ENCODE measurements at regions not wholly inside any gene's neighbourhood (a gene's known extent, or its start where the extent isn't known, plus 50 kb on each side); places are given as distances from the start of the nearest gene placed in this dataset.

DNA sequence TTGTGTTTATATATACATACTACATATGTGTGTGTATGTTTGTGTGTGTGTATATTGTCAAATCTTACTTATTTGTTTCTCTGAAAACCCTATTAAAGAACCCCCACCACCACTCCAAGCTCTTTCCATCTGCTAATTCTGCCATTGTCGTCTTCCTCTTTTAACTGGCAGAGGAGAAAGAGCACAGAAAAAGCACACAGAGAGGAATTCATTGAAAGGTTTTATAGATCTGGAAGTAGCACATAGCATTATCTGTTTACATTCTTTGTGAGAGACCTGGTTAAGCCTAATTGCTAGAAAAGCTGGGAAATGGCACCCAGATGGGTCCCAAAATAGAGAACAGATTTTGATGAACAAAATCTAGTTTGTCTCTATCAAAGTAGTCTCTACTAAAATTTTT, 800.0 kb upstream of the PIK3C3 start:
- TF ChIP-seq, protein P1, sequence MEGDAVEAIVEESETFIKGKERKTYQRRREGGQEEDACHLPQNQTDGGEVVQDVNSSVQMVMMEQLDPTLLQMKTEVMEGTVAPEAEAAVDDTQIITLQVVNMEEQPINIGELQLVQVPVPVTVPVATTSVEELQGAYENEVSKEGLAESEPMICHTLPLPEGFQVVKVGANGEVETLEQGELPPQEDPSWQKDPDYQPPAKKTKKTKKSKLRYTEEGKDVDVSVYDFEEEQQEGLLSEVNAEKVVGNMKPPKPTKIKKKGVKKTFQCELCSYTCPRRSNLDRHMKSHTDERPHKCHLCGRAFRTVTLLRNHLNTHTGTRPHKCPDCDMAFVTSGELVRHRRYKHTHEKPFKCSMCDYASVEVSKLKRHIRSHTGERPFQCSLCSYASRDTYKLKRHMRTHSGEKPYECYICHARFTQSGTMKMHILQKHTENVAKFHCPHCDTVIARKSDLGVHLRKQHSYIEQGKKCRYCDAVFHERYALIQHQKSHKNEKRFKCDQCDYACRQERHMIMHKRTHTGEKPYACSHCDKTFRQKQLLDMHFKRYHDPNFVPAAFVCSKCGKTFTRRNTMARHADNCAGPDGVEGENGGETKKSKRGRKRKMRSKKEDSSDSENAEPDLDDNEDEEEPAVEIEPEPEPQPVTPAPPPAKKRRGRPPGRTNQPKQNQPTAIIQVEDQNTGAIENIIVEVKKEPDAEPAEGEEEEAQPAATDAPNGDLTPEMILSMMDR (IDR thresholded peaks at IDR 0.05 in 8 of 11, conservative IDR thresholded peaks at IDR 0.05 in 3 of 11): no peak
- no peak for TF ChIP-seq POLR2A (IDR thresholded peaks at IDR 0.05)
